Central memory CD8-positive, alpha-beta T cell (primary cell): ENCODE measurements at regions not wholly inside any gene's neighbourhood (a gene's known extent, or its start where the extent isn't known, plus 50 kb on each side); places are given as distances from the start of the nearest gene placed in this dataset.

Source experiments
- ATAC-seq: fragments of 150-1000 bp; cut with Tn5 transposase; replicated peaks from 2 replicates; pipeline ENCODE4 v1.10.0; 2022; ENCODE audit warnings: mild to moderate bottlenecking, moderate FRiP score, moderate number of reproducible peaks; ENCODE audit not compliant: poor library complexity, severe bottlenecking; ENCODE audit errors: extremely low read depth
- DNase-seq, 2 donors: peaks; one replicate each; pipeline ENCODE4 v3.0.0; 2021; ENCODE audit warnings: low spot score in 2 of 2
- H3K27ac Mint-ChIP-seq: one replicate; pipeline ENCODE4 v1.8.0; 2022; ENCODE audit warnings: low read depth, mild to moderate bottlenecking, moderate library complexity, mixed read lengths
- H3K27me3 Mint-ChIP-seq: one replicate; pipeline ENCODE4 v1.8.0; 2022; ENCODE audit warnings: mixed read lengths
- H3K36me3 Mint-ChIP-seq: one replicate; pipeline ENCODE4 v1.8.0; 2022; ENCODE audit warnings: mild to moderate bottlenecking, moderate library complexity, mixed read lengths; ENCODE audit not compliant: insufficient read depth
- H3K4me1 Mint-ChIP-seq: one replicate; pipeline ENCODE4 v1.8.0; 2022; ENCODE audit warnings: mixed read lengths
- H3K4me3 Mint-ChIP-seq: one replicate; pipeline ENCODE4 v1.8.0; 2022; ENCODE audit warnings: mild to moderate bottlenecking, moderate library complexity, mixed read lengths
- H3K9me3 Mint-ChIP-seq: one replicate; pipeline ENCODE4 v1.8.0; 2022; ENCODE audit warnings: mixed read lengths

GRCh38 chr3:31448035-31448881, 84.5 kb upstream of the STT3B start:
- no peaks in the 10 kb centered on the region for H3K9me3 Mint-ChIP-seq
- no peaks in the 10 kb centered on the region for H3K27me3 Mint-ChIP-seq
- H3K27ac Mint-ChIP-seq = peak overlapping the region; percentile 47
- H3K36me3 Mint-ChIP-seq = no peaks in the 10 kb centered on the region
- no peak for DNase-seq
- ATAC-seq = no peak
- peaks cover 11% of the 10 kb centered on the region for H3K4me1 Mint-ChIP-seq
- H3K4me3 Mint-ChIP-seq = no peak overlapping the region

- no peak for DNase-seq
- peak overlapping the region; percentile 47 for H3K27ac Mint-ChIP-seq
- H3K4me1 Mint-ChIP-seq = peaks cover 11% of the 10 kb centered on the region
- H3K27me3 Mint-ChIP-seq = no peaks in the 10 kb centered on the region
- no peak overlapping the region for H3K4me3 Mint-ChIP-seq
- ATAC-seq = no peak
- H3K9me3 Mint-ChIP-seq = no peaks in the 10 kb centered on the region
- no peaks in the 10 kb centered on the region for H3K36me3 Mint-ChIP-seq
Observed at GRCh38 chr3:31448882-31449243, 83.9 kb upstream of the STT3B start.

DNA sequence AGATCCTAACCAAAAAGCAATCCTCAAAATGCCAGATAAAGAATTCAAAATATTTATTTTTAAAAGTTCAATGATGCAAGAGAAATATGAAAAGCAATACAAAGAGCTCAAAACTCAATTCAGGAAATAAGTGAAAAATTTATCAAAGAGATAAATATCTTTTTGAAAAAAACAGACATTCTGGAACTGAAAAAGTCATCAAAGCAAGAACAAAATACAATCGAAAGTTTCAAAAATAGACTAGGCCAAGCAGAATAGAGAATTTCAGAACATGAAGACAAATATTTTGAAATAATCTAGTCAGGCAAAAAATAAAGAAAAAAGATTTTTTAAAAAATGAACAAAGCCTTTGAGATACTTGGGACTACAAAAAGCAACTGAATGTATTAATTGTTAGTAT, 83.4 kb upstream of the STT3B start:
- H3K4me1 Mint-ChIP-seq = peaks cover 11% of the 10 kb centered on the region
- no peak for ATAC-seq
- H3K27ac Mint-ChIP-seq = peak overlapping the region; percentile 47
- DNase-seq = no peak
- H3K4me3 Mint-ChIP-seq = no peak overlapping the region
- H3K9me3 Mint-ChIP-seq = no peaks in the 10 kb centered on the region
- H3K27me3 Mint-ChIP-seq = no peaks in the 10 kb centered on the region
- no peaks in the 10 kb centered on the region for H3K36me3 Mint-ChIP-seq

DNA sequence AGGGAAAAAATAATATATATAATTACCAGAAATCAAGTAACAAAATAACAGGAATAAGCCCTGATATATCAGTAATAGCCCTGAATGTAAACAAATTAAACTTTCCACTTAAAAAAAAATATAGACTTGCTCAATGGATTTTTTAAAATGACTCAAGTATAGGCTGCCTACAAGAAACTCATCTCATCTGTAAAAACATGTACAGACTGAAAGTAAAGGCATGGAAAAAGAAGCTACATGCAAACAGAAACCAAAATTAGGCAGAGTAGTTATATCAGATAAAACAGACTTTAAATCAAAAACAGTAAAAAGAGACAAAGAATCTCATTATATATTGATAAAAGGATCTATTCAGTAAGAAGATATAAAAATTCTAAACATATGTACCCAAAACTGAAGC, 82.4 kb upstream of the STT3B start:
- Mint-ChIP-seq H3K27ac (no peak overlapping the region), H3K36me3 (no peaks in the 10 kb centered on the region), H3K4me3 (no peak overlapping the region), H3K27me3 (no peaks in the 10 kb centered on the region), H3K4me1 (peaks cover 11% of the 10 kb centered on the region), H3K9me3 (no peaks in the 10 kb centered on the region)
- DNase-seq (no peak), ATAC-seq (no peak)

DNA sequence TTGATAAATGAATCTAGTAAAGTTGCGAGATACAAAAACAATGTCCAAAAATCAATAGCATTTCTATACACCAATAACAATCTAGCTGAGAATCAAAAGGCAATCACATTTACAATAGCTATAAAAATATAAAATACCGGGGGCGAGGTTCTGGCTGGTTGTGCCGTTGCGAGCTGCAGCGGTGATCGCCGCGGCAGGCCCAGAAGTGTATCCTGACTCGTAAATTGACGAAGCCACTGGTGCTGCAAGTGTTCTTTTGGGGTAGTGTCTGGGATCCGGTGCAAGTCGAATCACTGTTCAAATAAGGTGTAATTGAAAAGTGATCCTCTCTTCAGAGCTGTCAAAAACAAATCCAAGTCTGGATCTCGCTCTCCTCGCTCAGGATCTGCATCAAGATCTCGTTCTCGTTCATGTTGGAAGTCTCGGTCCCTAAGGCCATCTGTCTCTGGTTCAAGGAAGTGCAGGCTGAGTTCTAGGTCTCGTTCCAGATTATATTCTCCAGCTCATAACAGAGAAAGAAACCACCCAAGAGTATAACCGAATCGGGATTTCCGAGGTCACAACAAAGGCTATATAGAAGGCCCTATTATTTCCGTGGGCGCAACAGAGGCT, 80.1 kb upstream of the STT3B start:
- Mint-ChIP-seq H3K4me1 (peaks cover 11% of the 10 kb centered on the region), H3K27ac (no peak overlapping the region), H3K9me3 (no peaks in the 10 kb centered on the region), H3K4me3 (no peak overlapping the region), H3K36me3 (no peaks in the 10 kb centered on the region), H3K27me3 (no peaks in the 10 kb centered on the region)
- no peak for ATAC-seq
- DNase-seq = no peak

- peaks cover 8% of the 10 kb centered on the region for H3K4me1 Mint-ChIP-seq
- H3K36me3 Mint-ChIP-seq = no peaks in the 10 kb centered on the region
- H3K4me3 Mint-ChIP-seq = no peak overlapping the region
- no peaks in the 10 kb centered on the region for H3K9me3 Mint-ChIP-seq
- H3K27me3 Mint-ChIP-seq = no peaks in the 10 kb centered on the region
- H3K27ac Mint-ChIP-seq = no peak overlapping the region
- no peak for ATAC-seq
- no peak for DNase-seq
Observed at GRCh38 chr3:31453430-31453829, 79.3 kb upstream of the STT3B start.

- Mint-ChIP-seq H3K4me3 (no peak overlapping the region), H3K27me3 (no peaks in the 10 kb centered on the region), H3K4me1 (no peaks in the 10 kb centered on the region), H3K36me3 (no peaks in the 10 kb centered on the region), H3K27ac (no peak overlapping the region), H3K9me3 (no peaks in the 10 kb centered on the region)
- no peak for ATAC-seq
- no peak for DNase-seq
Observed at GRCh38 chr3:31455524-31455923, 77.2 kb upstream of the STT3B start.

DNA sequence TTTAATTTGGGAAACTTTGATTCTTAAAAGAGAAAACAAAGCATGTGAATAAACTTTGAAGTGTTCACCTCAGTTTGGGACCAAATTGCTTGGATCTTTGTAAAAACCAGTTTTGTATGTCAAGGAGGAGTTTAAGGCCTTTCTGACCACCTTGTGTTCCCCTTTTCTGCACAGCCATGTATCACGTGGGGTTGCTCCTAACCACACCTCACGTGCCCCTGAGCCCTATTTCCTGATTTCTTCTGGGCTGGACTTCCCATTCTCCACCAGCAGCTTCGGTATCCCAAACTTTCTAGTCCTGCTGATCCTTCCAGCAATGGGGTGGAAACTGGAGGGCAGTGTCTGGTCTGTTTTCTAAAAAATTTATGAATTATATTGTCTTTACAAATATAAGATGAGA, 76.4 kb upstream of the STT3B start:
- H3K27me3 Mint-ChIP-seq = no peaks in the 10 kb centered on the region

DNA sequence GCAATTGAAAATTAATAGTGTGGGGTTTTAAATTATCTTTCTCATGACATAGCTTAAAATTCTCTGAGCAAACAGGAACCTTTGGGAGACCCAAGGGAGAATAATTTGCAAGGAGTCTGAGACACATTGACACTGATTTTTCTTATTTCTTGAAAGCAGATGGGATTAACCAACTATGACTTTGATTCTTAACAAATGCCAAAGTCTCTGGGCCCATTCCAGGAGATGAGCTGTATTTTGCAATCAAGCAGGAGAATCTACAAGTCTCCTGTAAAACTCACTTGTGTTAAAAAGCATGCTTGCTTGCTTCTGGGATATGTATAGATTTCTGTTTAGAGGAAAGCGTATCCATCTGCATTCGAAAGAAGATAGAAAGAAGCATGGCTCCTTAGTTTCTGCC, 71.3 kb upstream of the STT3B start:
- Mint-ChIP-seq H3K27me3 (no peaks in the 10 kb centered on the region), H3K4me1 (peaks cover 39% of the 10 kb centered on the region), H3K9me3 (no peaks in the 10 kb centered on the region), H3K36me3 (no peaks in the 10 kb centered on the region), H3K27ac (peak overlapping the region; percentile 56), H3K4me3 (peak overlapping the region; percentile 63)
- DNase-seq = no peak
- ATAC-seq = no peak

More for the DNA sequence above, 76.4 kb upstream of the STT3B start:
- no peak for DNase-seq
- no peaks in the 10 kb centered on the region for H3K9me3 Mint-ChIP-seq
- no peaks in the 10 kb centered on the region for H3K36me3 Mint-ChIP-seq
- ATAC-seq = no peak
- no peak overlapping the region for H3K4me3 Mint-ChIP-seq
- H3K27ac Mint-ChIP-seq = no peak overlapping the region
- H3K4me1 Mint-ChIP-seq = peaks cover 5% of the 10 kb centered on the region

DNA sequence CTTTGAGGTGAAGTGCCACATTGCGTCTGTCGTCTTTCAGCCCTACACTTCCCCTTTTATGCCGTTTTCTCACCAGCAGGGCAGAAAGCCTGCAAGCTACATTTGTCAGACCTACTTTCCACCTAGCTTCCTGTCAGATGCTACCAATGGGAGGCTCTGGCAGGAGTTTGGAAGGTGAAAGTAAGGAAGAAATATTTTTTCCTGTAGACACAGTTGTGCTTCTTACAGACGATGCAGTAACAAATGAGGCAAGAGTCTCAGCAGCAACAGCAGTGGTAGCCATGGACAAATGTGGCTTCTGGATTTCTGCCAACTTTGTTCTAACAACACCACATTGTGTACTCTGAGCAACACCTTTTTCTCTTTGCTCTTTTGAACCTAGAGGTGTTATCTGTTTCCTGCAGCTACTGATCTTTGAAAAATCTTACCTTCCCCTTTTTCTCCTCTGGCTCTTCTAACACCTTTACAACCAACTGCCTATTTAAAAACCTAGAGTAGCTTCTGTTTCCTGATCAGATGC, 70.6 kb upstream of the STT3B start:
- peak overlapping the region; percentile 56 for H3K27ac Mint-ChIP-seq
- peak overlapping the region; percentile 63 for H3K4me3 Mint-ChIP-seq
- DNase-seq = peak; percentile 15 to 71
- H3K36me3 Mint-ChIP-seq = no peaks in the 10 kb centered on the region
- H3K27me3 Mint-ChIP-seq = no peaks in the 10 kb centered on the region
- peaks cover 39% of the 10 kb centered on the region for H3K4me1 Mint-ChIP-seq
- no peaks in the 10 kb centered on the region for H3K9me3 Mint-ChIP-seq
- ATAC-seq = peak; percentile 91

DNA sequence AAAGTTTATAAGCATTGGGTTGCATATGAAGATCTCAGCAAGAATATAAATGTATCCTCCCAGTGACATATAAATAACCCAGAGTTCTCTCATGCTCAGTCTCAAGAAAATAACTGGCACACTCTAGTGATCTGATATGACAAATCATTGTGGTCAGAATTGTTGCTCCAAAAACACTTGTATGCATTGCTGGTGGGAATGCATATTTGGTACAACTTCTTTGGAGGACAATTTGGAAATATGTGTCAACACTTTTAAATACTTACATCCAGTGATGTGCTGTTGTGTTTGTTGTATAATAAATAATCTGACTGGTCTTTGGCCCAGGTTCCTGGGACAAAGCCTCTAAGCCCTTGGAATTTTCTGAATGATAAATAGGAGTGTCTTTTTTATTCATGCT, 66.7 kb upstream of the STT3B start:
- H3K27ac Mint-ChIP-seq = no peak overlapping the region
- no peaks in the 10 kb centered on the region for H3K9me3 Mint-ChIP-seq
- ATAC-seq (no peak), DNase-seq (no peak)
- no peaks in the 10 kb centered on the region for H3K36me3 Mint-ChIP-seq
- peaks cover 35% of the 10 kb centered on the region for H3K4me1 Mint-ChIP-seq
- H3K4me3 Mint-ChIP-seq = no peak overlapping the region
- H3K27me3 Mint-ChIP-seq = no peaks in the 10 kb centered on the region

DNA sequence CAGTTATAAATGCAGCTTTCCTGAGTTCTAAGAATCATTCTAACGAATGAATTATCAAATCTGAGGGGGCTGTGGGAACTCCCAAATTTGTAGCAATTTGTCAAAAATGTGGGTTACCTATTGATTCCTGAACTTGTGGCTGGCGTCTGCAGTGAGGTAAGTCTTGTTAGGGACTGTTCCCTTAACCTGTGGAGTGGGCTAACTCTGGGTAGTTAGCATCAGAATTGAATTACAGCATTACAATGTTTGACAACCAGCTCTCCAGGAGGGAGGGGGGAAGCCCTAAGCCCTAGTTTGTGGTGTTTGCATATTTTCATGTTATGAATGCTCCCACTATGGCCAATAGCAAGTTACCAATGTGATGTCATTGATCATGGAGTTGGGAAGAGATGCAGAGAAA, 65.9 kb upstream of the STT3B start:
- ATAC-seq = no peak
- Mint-ChIP-seq H3K27ac (no peak overlapping the region), H3K36me3 (no peaks in the 10 kb centered on the region), H3K9me3 (no peaks in the 10 kb centered on the region), H3K4me3 (no peak overlapping the region), H3K27me3 (no peaks in the 10 kb centered on the region), H3K4me1 (peaks cover 30% of the 10 kb centered on the region)
- DNase-seq = no peak

DNA sequence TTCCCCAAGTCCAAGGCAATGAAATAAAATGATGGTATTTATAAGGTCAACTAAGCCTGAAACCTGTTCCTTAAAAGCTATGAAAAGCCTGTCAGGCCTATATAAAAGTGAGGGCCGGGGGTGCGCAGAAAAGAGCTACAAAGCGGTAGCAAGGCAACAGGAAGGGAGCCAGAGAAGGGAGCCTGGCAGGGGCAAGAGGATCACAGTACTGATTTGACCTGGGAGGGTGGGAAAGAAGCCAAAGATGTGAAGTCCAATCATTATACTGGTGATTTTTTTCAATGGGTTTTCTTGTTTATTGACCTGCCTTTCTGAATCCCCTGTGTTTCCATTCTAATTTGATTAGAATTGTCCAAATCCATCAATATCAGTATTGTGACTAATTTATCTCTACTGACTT, 64.3 kb upstream of the STT3B start:
- Mint-ChIP-seq H3K27ac (no peak overlapping the region), H3K4me1 (peaks cover 28% of the 10 kb centered on the region)
- no peak for ATAC-seq

More for the DNA sequence above, 64.3 kb upstream of the STT3B start:
- Mint-ChIP-seq H3K27me3 (no peaks in the 10 kb centered on the region), H3K4me3 (no peak overlapping the region), H3K9me3 (no peaks in the 10 kb centered on the region), H3K36me3 (no peaks in the 10 kb centered on the region)
- DNase-seq = no peak
